Skeletal muscle satellite cell (primary cell): ENCODE measurements at regions not wholly inside any gene's neighbourhood (a gene's known extent, or its start where the extent isn't known, plus 50 kb on each side); places are given as distances from the start of the nearest gene placed in this dataset.

Source experiments
- H3K27me3 ChIP-seq: 2 replicates; pipeline ENCODE4 v1.7.0; 2013; ENCODE audit warnings: low read length; ENCODE audit not compliant: control insufficient read depth, insufficient read depth
- H3K36me3 ChIP-seq: 2 replicates; pipeline ENCODE4 v1.7.0; 2013; ENCODE audit warnings: mild to moderate bottlenecking, control low read depth, low read length; ENCODE audit not compliant: insufficient read depth
- H3K4me1 ChIP-seq: 2 replicates; pipeline ENCODE4 v1.7.0; 2013; ENCODE audit warnings: low read length; ENCODE audit not compliant: control insufficient read depth, insufficient read depth
- H3K4me2 ChIP-seq: 2 replicates; pipeline ENCODE4 v1.7.0; 2013; ENCODE audit warnings: mild to moderate bottlenecking, low read length
- H3K4me3 ChIP-seq: 2 replicates; pipeline ENCODE4 v1.7.0; 2013; ENCODE audit warnings: low read length
- H3K9ac ChIP-seq: 2 replicates; pipeline ENCODE4 v1.7.0; 2013; ENCODE audit warnings: mild to moderate bottlenecking, low read depth, low read length, moderate library complexity
- H3K9me3 ChIP-seq: replicated peaks from 2 replicates; pipeline ENCODE4 v1.7.0; 2013; ENCODE audit warnings: mild to moderate bottlenecking, control low read depth, low read length

DNA sequence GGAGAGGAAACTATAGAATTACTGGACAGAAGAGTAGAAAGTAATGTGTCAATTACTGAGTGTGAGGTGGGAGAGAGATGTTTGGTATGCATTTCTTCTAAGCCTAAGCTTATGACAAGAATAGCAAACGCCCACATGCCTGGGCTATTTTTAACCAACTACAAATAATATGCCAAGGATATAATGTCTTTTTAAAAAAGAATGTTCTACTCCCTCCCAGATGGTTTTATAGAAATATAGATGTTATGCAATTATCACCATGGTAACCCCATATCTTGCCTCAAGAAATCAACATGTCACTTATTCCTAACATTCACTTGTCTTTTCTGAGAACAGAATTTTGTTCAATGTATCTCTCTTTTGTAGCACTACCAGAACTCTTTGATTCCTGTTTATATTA lies 996.7 kb upstream of the CHORDC1 start:
- Histone ChIP-seq H3K36me3 (no peaks in the 10 kb centered on the region), H3K4me2 (peak overlapping the region; percentile 40)

DNA sequence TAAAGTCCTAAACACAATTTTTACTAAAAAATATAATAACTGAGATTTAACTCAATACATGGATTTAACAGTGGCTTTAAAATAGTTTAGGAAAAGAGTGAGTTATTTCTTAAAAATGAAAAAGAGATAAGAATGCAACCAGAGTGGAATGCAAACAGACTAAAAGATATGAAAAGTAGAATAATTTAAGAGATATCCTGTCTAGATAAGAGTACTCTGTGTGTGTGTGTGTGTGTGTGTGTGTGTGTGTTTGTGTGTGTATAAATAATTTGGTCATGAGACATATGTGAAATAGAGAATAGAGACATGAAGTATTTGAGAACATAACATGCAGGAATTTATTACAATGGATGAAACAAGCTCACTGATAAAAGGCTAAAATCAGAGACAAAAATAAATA lies 986.9 kb upstream of the CHORDC1 start:
- Histone ChIP-seq H3K4me3 (no peak overlapping the region), H3K27me3 (no peaks in the 10 kb centered on the region), H3K36me3 (no peaks in the 10 kb centered on the region), H3K4me2 (peak overlapping the region; percentile 43), H3K9ac (no peak overlapping the region), H3K4me1 (peaks cover 19% of the 10 kb centered on the region), H3K9me3 (no peaks in the 10 kb centered on the region)

More for the DNA sequence above, 996.7 kb upstream of the CHORDC1 start:
- Histone ChIP-seq H3K9me3 (no peaks in the 10 kb centered on the region), H3K4me1 (peaks cover 28% of the 10 kb centered on the region), H3K27me3 (no peaks in the 10 kb centered on the region), H3K9ac (peak overlapping the region; percentile 28), H3K4me3 (peak overlapping the region; percentile 38)

DNA sequence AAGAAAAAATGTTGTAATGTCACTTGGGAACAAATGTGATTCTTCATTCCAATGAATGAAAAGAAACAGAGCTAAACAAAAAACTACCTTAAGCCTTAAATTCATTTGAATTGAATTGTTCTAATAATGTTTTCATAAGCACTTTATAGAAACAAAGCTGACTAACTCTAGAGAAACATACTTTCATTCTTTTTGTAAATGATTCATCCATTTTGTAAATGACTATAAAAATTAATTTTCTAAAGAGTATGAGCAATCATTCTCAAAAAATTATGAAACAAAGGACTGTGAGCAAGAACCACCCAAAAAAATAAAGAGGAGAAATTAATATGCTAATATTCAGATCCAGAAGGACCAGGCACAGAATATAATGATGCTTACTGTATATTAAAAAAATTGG lies 986.5 kb upstream of the CHORDC1 start:
- H3K36me3 ChIP-seq = no peaks in the 10 kb centered on the region
- no peak overlapping the region for H3K4me3 ChIP-seq
- H3K4me2 ChIP-seq = peak overlapping the region; percentile 43
- no peaks in the 10 kb centered on the region for H3K9me3 ChIP-seq
- H3K27me3 ChIP-seq = no peaks in the 10 kb centered on the region
- H3K4me1 ChIP-seq = peaks cover 19% of the 10 kb centered on the region
- no peak overlapping the region for H3K9ac ChIP-seq

DNA sequence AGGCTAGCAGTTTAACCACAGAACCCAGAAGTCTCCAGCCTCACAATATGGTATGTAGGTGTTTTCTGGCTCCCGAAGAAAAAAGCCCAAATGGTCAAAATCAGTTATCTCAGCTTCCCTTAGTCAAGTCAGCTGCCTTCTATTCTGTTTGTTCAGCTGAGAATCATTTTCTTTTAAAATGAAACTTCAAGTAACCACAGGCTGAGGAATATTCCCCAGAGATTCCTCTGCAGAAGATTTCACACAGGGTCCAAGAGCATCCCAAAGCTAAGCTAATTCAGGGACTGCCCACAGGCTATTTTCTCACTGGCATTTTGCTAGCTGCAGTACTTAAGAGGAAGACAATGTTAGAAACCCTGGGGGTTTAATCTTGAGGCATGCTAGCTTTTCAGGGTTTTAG lies 977.0 kb upstream of the CHORDC1 start:
- Histone ChIP-seq H3K27me3 (no peaks in the 10 kb centered on the region), H3K4me1 (peaks cover 3% of the 10 kb centered on the region), H3K4me2 (no peak overlapping the region), H3K9ac (no peak overlapping the region), H3K36me3 (no peaks in the 10 kb centered on the region), H3K9me3 (no peaks in the 10 kb centered on the region), H3K4me3 (no peak overlapping the region)

DNA sequence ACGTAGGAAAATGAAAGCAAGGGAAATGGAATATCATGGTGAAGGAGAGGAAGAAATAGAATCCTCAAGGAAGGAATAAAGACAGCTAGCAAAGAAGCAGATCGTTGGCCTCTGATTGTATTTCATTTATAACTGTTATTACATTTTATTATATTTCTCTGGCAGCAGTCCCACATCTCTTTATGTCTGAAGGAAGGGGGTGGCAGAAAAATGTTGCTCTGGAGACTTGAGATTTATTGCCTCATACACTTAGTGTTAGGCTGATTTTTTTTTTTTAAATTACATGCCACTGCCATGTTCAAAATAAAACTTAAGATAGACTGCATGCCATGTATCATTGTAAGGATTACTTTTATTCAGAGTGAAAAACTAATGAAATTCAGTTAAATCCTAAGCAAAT lies 971.7 kb upstream of the CHORDC1 start:
- Histone ChIP-seq H3K9me3 (no peaks in the 10 kb centered on the region), H3K9ac (no peak overlapping the region), H3K4me1 (peaks cover 6% of the 10 kb centered on the region), H3K36me3 (no peaks in the 10 kb centered on the region), H3K4me2 (peak overlapping the region; percentile 17), H3K27me3 (no peaks in the 10 kb centered on the region), H3K4me3 (no peak overlapping the region)

DNA sequence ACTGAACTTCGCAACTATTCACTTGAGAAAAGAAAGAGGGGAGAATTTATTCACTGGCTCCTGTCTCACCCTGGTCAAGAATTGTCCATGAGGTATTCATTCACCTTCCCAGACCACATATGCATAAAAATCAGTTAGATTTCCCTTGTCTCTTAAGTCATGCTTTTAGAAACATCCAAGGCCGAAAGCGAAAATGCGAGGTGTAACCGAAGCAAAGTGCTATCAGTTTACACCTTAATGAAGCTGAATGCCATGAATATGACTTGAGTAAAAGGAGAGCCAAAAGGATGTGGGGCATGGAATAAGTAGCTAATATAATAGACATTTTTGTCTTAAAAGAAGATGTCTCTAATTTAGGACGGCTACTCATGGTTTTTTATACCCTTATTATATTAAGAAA lies 965.6 kb upstream of the CHORDC1 start:
- H3K4me1 ChIP-seq = no peaks in the 10 kb centered on the region

DNA sequence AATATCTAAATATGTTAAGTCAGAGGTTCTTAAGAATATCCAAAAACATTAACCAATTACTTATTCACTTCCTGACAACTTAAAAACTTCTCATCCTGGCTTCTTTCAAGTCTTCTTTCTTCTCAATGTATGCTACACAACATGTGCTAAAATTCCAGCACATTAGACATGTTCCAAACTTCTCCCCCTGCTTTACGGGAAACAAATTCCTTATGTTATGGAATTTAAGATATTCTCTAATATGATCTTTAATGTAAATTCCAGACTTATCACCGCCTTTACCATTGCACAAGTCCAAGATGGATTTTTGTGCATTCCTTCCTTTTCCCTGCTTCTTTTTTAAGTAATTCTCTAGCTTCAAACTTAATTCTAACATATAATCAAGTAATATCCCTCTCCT lies 964.5 kb upstream of the CHORDC1 start:
- Histone ChIP-seq H3K9me3 (peaks cover under 1% of the 10 kb centered on the region), H3K4me1 (no peaks in the 10 kb centered on the region), H3K9ac (no peak overlapping the region), H3K36me3 (no peaks in the 10 kb centered on the region), H3K4me3 (no peak overlapping the region), H3K4me2 (no peak overlapping the region), H3K27me3 (no peaks in the 10 kb centered on the region)

More for the DNA sequence above, 965.6 kb upstream of the CHORDC1 start:
- Histone ChIP-seq H3K9ac (no peak overlapping the region), H3K9me3 (no peaks in the 10 kb centered on the region), H3K27me3 (no peaks in the 10 kb centered on the region), H3K4me3 (no peak overlapping the region), H3K36me3 (no peaks in the 10 kb centered on the region), H3K4me2 (no peak overlapping the region)

DNA sequence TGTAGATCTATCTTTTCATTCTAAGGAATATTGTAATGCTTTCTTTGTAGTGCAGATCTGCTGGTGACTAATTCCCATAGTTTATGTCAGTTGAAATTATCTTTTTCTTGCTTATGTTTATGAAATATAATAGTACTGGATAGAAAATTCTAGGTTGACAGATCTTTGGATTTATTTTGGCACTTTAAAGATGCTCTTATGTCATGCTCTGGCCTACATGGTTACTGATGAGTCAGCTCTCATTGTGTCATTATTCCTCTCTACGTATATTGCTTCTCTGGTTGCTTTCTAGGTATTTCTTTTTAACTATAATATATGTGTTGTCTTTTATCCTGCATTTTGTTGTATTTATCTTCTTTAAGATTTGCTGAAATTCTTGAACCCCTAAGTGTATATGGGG lies 955.5 kb upstream of the CHORDC1 start:
- Histone ChIP-seq H3K4me1 (peaks cover 5% of the 10 kb centered on the region), H3K4me2 (no peak overlapping the region), H3K27me3 (no peaks in the 10 kb centered on the region)

DNA sequence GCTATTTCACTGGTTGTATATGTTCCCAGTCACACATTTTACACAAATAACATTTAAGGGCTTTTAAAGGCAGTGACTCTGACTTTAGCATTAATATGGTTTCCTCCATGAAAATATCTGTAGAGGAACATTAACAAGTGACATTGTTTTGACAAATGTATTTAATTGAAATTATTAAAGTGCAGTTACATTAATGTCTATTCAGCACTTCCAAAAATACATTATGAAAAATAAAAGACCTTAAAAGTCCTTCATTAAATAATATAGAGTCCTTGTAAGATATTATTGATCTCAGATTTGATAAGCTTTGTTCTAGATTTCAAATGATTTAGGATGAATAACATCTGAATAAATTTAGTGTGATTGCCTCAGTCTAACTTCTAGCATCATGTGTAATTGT lies 951.9 kb upstream of the CHORDC1 start:
- Histone ChIP-seq H3K36me3 (no peaks in the 10 kb centered on the region), H3K4me3 (no peak overlapping the region), H3K9me3 (no peaks in the 10 kb centered on the region), H3K4me1 (peaks cover 5% of the 10 kb centered on the region), H3K27me3 (no peaks in the 10 kb centered on the region), H3K9ac (no peak overlapping the region), H3K4me2 (no peak overlapping the region)

More for the DNA sequence above, 955.5 kb upstream of the CHORDC1 start:
- Histone ChIP-seq H3K9ac (no peak overlapping the region), H3K9me3 (peaks cover 5% of the 10 kb centered on the region), H3K4me3 (no peak overlapping the region), H3K36me3 (no peaks in the 10 kb centered on the region)

DNA sequence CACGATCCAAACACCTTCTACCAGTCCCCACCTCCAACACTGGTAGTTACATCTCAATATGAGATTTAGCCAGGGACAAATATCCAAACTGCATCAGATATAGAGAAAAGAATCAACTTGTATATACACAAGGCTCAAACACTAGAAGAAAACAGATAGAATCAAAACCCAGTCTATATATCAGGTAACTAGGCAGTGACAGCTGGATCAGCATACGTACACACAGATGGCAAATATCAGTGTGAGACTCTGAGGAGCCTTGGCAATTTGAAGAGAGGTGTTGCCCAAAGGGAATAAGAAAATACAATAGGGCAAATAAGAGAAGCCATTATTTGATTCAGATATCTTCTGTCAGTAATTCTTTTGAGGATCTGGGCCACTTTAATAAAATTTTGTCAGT lies 951.3 kb upstream of the CHORDC1 start:
- Histone ChIP-seq H3K4me3 (no peak overlapping the region), H3K9me3 (no peaks in the 10 kb centered on the region), H3K9ac (no peak overlapping the region), H3K4me1 (peaks cover 5% of the 10 kb centered on the region), H3K36me3 (no peaks in the 10 kb centered on the region), H3K27me3 (no peaks in the 10 kb centered on the region), H3K4me2 (no peak overlapping the region)

DNA sequence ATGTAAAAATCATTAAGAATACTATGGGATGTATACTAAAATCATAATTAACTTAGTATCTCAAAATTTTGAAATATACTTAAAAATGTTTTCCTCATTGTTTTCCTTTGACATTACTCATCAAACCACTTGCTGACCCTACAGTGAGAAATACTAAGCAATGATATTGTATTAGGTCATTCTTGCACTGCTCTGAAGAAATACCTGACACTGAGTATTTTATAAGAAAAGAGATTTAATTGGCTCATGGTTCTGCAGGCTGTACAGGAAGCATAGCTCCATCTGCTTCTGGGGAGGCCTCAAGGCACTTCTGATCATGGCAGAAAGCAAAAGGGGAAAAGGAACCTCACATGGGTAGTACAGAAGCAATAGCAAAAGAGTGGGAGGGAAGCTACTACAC lies 950.9 kb upstream of the CHORDC1 start:
- no peak overlapping the region for H3K4me3 ChIP-seq
- no peak overlapping the region for H3K9ac ChIP-seq
- no peak overlapping the region for H3K4me2 ChIP-seq
- no peaks in the 10 kb centered on the region for H3K36me3 ChIP-seq
- H3K9me3 ChIP-seq = no peaks in the 10 kb centered on the region
- no peaks in the 10 kb centered on the region for H3K27me3 ChIP-seq
- peaks cover 5% of the 10 kb centered on the region for H3K4me1 ChIP-seq

DNA sequence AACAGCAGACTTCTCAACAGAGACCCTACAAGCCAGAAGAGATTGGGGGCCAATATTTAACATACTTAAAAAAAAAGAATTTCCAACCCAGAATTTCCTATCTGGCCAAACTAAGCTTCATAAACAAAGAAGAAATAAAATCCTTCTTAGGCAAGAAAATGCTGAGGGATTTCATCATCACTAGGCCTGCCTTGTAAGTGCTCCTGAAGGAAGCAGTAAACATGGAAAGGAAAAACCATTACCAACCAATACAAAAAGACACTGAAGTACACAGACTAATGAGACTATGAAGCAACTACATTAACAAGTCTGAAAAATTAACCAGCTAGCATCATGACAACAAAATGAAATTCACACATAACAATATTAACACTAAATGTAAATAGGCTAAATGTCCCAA lies 947.9 kb upstream of the CHORDC1 start:
- no peak overlapping the region for H3K4me3 ChIP-seq
- no peaks in the 10 kb centered on the region for H3K27me3 ChIP-seq
- no peaks in the 10 kb centered on the region for H3K9me3 ChIP-seq
- peaks cover 5% of the 10 kb centered on the region for H3K4me1 ChIP-seq
- H3K9ac ChIP-seq = no peak overlapping the region
- H3K4me2 ChIP-seq = no peak overlapping the region
- no peaks in the 10 kb centered on the region for H3K36me3 ChIP-seq
